Stimulated activated CD4-positive, alpha-beta T cell treated with anti-CD3 and anti-CD28 coated beads, Interleukin-4, amount 100 ng/mL, for 4 hours (primary cell): ENCODE measurements at regions not wholly inside any gene's neighbourhood (a gene's known extent, or its start where the extent isn't known, plus 50 kb on each side); places are given as distances from the start of the nearest gene placed in this dataset.
"Not testable (repeated sequence)": the region's sequence is repeated elsewhere in the genome, so short reads cannot be mapped to it uniquely, and the experiment has no call there.

ENCODE experiments used
- DNase-seq, 2 experiments: peaks; one replicate each; pipeline ENCODE4 v3.0.0-alpha.2; 2020

- no peak for DNase-seq
These were observed 338.6 kb upstream of the PCSK5 start for GRCh38 chr9:75551861-75552260.

- DNase-seq: no peak
These were observed 337.5 kb upstream of the PCSK5 start for GRCh38 chr9:75552941-75553340.

DNA sequence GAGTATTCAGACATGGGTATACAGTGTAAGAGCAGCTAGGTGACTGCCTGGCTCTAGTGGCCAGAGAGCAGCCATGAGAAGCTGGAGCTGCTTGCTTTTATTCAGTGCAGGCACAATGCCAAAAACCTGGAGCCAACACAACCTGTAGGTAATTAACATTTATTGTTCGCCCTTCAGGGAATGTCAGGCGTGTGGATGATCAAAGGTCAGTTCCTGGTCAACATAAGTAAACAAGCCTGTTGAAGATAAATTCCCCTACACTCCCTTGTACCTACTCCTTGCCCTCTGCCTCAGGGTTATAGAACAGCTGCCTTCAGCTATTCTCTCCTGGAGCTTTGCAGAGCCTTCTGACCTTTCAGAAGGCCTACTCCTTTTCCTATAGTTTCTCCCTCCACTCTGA is 323.7 kb upstream of the PCSK5 start:
- not testable (repeated sequence) for DNase-seq

DNA sequence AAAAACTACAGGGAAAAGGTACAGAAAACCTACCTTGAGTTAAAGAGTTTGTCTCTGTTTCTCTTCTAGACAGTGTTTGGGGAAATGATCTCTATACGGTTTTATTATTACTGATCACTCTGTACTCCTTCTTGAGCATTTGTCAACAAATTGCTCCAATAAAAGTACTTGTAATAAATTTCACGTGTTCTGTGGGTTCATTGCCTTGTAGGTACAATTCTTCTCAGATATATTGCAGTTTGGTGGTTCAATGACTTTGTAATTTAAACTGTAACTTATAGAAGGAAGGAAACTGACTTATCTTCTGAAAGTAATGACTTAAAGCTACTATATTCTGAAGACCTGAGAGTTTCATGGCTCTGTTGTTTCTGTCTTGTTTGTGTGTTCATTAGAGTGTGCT is 319.9 kb upstream of the PCSK5 start:
- DNase-seq: no peak

DNA sequence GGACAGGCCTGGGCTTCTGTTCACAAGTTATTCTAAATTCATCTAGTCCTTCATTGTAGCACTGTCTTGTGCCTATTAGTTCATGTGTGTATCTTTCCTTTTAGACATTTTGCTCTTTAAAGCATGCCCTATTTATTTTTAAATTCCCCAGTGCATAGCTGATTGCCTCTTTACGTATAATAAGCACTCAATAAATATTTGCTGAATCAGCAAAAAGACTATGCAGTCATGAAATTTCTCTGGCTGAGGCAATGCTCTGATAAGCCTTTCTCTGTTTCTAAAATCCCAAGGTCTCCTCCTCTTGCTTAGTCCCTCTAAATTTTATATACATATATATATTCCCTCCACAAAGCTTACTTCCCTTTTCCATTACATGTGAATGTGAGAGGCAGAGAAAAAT is 315.9 kb upstream of the PCSK5 start:
- DNase-seq: no peak

DNA sequence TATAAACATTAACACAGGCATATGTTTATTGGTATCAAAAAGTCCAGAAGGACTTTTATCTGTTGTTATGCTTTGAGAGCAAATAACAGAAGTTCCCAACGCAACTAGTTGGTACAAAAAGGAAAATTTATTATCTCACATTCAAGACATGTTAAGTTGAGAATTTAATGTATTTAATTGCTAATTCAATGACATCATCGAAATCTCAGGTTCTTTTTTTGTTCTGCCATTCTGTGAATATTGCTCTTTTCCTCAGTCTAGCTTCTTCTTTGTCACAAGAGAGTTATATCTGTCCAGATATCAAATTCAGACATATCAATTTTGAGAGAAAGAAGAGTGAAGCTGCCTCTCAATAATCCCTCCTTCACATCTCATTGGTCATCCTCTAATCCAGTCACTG is 307.6 kb upstream of the PCSK5 start:
- no peak for DNase-seq

DNA sequence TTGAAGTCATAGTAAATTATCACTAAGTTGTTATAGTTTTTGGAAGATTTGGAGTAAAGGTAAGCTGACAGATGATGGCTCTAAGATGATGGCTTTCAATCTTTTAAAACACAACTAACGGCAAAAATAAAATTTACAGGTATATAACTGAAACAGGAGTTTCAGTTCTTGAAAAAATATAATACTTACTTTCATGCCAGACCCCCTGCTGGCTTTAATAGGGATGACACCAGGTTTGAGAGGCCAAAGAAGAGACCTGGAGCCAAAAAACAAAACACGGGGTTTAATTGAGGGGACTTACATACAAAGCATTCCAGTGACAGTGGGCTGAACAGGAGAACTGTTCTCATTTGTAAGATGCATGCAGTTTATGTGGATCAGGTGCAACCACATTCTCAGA is 301.7 kb upstream of the PCSK5 start:
- DNase-seq: no peak

DNA sequence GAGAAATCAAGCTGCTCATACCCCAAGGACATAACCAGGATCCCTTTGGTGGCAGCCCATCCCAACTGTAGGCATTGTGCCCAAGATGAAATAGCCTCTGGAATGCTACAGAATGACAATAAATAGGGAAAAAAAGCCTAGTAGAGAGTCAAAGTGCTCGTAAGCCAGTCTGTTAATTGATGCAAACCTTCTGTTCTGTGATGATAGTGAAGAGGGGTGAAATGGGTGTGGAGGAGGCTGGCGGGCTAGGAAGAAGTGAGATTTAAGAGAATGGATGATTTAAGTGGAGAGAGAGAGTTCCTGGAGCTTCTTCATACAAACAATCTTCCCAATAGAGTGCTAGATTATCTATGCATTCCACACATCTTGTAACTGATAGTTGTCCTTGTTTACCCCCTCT is 301.0 kb upstream of the PCSK5 start:
- no peak for DNase-seq

GRCh38 chr9:75591972-75592371 is 298.5 kb upstream of the PCSK5 start:
- DNase-seq: no peak

GRCh38 chr9:75592586-75592985 is 297.9 kb upstream of the PCSK5 start:
- no peak for DNase-seq

GRCh38 chr9:75593920-75594319 is 296.6 kb upstream of the PCSK5 start:
- no peak for DNase-seq

- DNase-seq: no peak
These were observed 291.3 kb upstream of the PCSK5 start for GRCh38 chr9:75599126-75599525.

DNA sequence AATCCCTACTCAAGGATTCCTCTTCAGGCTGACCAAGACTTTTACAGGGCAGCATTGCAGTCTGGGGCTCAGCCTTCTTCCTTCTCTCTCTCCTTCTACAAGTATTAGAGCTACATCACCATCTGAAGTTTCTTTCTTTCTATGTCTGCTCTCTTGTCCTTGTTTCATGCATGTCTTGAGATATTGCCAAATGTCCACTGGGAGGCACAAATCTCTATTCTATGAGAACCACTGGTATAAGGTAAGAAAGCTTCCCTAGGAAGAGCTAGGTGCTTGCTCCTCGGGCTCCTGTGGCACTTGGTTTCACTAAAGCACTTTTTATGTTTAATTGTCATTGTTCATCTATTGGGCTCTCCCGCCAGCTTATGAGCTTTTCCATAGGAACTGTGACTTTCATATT is 289.2 kb upstream of the PCSK5 start:
- no peak for DNase-seq

DNA sequence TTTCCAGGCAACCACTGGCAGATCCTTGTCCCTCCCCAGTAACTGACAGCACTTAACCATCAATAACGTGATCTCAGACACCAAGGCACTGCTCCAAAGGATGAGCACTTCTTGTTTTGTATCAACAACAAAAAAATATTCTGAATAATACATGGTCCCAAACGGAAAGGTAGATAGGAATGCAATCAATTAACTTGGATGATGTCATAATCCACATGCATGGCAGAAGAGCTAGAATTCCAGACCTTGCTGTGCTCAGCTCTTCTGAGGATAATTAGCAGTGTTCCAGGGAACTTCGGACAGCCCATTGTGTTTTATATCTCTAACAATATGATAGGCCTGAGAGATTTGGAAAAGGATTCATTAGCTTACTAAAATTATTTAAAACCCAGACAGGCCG is 288.4 kb upstream of the PCSK5 start:
- no peak for DNase-seq

DNA sequence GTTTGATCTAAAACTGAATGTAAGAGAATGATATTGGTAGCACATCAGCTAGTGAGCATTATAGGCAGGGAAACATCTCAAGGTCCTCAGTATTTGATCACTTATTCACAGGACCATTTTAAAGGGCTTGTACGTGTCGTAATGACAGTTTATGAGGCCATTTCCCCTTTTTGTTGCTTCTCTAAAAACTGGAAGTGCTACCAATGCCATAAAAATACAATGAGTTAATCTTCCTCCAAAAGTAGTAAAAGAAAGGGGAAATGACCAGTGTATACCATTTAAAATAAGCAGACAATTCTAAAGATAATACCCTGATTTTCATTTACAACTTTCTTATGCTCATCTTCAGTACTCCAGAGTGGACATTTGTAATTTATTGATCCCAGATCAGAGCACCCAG is 285.8 kb upstream of the PCSK5 start:
- DNase-seq: no peak

GRCh38 chr9:75607521-75607920 is 283.0 kb upstream of the PCSK5 start:
- DNase-seq: no peak

DNA sequence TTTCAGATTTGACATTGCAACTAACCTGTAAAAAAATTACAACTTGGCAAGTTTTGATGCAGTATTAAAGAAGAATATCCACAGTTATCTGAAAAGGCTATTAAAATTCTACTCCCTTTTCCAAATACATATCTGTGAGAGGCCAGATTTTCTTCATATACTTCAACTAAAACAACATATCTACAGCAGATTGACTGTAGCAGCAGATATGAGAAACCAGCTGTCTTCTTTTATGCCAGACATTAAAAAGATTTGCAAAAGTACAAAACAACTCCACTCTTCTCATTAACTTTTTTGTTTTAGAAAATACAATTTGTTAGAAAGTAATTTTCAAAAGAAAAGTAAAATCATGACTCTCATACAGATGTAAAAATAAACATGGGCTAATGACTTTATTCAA is 281.1 kb upstream of the PCSK5 start:
- DNase-seq: no peak

GRCh38 chr9:75610246-75610645 is 280.2 kb upstream of the PCSK5 start:
- DNase-seq: no peak

GRCh38 chr9:75612205-75612604 is 278.3 kb upstream of the PCSK5 start:
- DNase-seq: no peak

GRCh38 chr9:75612754-75613153 is 277.7 kb upstream of the PCSK5 start:
- DNase-seq: no peak

- no peak for DNase-seq
These were observed 275.2 kb upstream of the PCSK5 start for GRCh38 chr9:75615284-75615683.

GRCh38 chr9:75616052-75616451 is 274.4 kb upstream of the PCSK5 start:
- no peak for DNase-seq

DNA sequence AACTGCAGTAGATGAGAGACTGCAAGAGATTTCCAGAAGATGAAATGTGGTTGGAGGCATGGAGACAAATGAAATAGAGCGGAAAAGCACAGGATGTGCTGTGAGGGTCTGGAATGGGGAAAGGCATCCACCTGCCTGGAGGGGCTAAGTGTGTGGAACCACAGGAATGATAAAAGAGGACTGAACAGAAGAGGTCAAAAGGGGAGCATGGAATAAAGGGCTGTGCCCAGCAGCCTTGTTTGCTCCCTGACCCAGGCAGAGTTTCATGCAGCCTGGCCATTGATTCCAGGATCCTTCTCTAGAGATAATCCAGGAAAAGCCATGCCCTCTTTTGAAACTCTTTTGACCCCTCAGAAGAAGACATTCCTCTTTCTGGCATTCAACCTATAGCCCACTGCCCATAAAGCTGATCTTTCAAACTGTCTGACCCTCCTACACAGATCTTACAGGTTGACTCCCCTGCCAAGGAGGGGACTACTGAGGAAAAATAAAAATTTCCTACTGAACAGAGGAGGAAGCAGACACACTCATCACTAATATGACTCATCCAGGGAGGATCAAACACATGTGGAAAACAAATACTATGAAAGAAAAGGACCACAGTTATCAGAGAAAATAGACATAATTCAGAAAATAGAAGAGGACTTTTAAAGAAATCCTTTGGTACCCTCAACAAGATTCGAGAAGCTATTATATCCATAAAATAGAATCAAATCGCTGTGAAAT is 273.5 kb upstream of the PCSK5 start:
- DNase-seq: no peak

- DNase-seq: no peak
These were observed 267.0 kb upstream of the PCSK5 start for GRCh38 chr9:75623462-75623861.

GRCh38 chr9:75624998-75625397 is 265.5 kb upstream of the PCSK5 start:
- no peak for DNase-seq

DNA sequence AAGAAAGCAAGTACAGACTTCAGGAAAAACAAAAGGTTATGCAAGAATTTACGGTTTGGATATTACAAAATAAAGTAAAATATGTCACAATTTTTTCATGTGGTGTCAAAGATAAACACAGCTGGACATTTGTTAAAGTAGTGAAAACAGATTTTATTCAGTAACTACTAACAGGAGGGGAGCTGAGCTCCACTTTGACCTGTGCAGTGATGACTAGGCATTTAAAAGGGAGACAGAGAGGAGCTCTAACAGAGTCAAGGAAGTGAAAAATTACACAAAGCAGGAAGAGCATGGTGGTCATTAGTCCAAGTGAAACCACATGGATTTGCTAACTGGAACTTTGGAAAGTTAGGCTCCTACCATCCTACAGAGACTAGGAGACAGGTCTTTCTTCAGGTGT is 263.6 kb upstream of the PCSK5 start:
- DNase-seq: no peak
